Osteocyte (in vitro differentiated cells): ENCODE measurements at regions not wholly inside any gene's neighbourhood (a gene's known extent, or its start where the extent isn't known, plus 50 kb on each side); places are given as distances from the start of the nearest gene placed in this dataset.

Experiments
- DNase-seq: peaks from one replicate; pipeline ENCODE4 v3.0.0; 2021; ENCODE audit warnings: mixed read lengths; ENCODE audit not compliant: unreplicated experiment; ENCODE audit errors: extremely low spot score
- H3K27ac Mint-ChIP-seq: one replicate; pipeline ENCODE4 v1.8.0; 2021; ENCODE audit warnings: mild to moderate bottlenecking, mixed read lengths; ENCODE audit not compliant: unreplicated experiment
- H3K27me3 Mint-ChIP-seq: one replicate; pipeline ENCODE4 v1.8.0; 2021; ENCODE audit warnings: mixed read lengths; ENCODE audit not compliant: unreplicated experiment
- H3K36me3 Mint-ChIP-seq: one replicate; pipeline ENCODE4 v1.8.0; 2021; ENCODE audit warnings: mixed read lengths; ENCODE audit not compliant: unreplicated experiment
- H3K4me1 Mint-ChIP-seq: one replicate; pipeline ENCODE4 v1.8.0; 2021; ENCODE audit warnings: mixed read lengths; ENCODE audit not compliant: unreplicated experiment
- H3K4me3 Mint-ChIP-seq: one replicate; pipeline ENCODE4 v1.8.0; 2021; ENCODE audit warnings: mild to moderate bottlenecking, moderate library complexity, mixed read lengths; ENCODE audit not compliant: unreplicated experiment
- H3K9me3 Mint-ChIP-seq: one replicate; pipeline ENCODE4 v1.8.0; 2021; ENCODE audit warnings: mixed read lengths; ENCODE audit not compliant: unreplicated experiment
- TF ChIP-seq, protein P1 (sequence below): fragments of 200-600 bp; sonication (generic); IDR thresholded peaks from 2 replicates; pipeline ENCODE4 v1.5.0; 2021; ENCODE audit warnings: antibody characterized with exemption, mild to moderate bottlenecking, moderate library complexity

DNA sequence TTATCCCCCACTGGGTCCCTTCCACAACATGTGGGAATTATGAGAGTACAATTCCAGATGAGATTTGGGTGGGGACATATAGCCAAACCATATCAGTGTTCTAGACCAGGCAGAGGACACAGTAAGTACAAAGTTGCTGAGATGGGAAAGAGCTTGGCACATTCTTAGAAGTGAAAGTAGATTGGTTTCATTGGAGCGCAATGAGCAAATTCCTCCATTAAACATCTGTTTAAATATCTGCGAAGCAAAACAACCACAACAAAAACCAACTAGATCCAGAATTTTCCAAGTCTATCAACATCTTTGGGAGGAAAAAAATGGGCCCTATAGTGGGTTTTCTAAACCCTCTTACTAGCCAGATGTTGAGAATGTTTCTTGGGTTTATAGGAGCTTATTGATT is 80.0 kb upstream of the STEAP1B start:
- TF ChIP-seq, protein P1, sequence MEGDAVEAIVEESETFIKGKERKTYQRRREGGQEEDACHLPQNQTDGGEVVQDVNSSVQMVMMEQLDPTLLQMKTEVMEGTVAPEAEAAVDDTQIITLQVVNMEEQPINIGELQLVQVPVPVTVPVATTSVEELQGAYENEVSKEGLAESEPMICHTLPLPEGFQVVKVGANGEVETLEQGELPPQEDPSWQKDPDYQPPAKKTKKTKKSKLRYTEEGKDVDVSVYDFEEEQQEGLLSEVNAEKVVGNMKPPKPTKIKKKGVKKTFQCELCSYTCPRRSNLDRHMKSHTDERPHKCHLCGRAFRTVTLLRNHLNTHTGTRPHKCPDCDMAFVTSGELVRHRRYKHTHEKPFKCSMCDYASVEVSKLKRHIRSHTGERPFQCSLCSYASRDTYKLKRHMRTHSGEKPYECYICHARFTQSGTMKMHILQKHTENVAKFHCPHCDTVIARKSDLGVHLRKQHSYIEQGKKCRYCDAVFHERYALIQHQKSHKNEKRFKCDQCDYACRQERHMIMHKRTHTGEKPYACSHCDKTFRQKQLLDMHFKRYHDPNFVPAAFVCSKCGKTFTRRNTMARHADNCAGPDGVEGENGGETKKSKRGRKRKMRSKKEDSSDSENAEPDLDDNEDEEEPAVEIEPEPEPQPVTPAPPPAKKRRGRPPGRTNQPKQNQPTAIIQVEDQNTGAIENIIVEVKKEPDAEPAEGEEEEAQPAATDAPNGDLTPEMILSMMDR, result no peak
- Mint-ChIP-seq H3K4me3 (no peak overlapping the region), H3K27me3 (no peaks in the 10 kb centered on the region), H3K9me3 (no peaks in the 10 kb centered on the region), H3K27ac (no peak overlapping the region), H3K4me1 (peaks cover 41% of the 10 kb centered on the region), H3K36me3 (no peaks in the 10 kb centered on the region)
- DNase-seq, result no peak

DNA sequence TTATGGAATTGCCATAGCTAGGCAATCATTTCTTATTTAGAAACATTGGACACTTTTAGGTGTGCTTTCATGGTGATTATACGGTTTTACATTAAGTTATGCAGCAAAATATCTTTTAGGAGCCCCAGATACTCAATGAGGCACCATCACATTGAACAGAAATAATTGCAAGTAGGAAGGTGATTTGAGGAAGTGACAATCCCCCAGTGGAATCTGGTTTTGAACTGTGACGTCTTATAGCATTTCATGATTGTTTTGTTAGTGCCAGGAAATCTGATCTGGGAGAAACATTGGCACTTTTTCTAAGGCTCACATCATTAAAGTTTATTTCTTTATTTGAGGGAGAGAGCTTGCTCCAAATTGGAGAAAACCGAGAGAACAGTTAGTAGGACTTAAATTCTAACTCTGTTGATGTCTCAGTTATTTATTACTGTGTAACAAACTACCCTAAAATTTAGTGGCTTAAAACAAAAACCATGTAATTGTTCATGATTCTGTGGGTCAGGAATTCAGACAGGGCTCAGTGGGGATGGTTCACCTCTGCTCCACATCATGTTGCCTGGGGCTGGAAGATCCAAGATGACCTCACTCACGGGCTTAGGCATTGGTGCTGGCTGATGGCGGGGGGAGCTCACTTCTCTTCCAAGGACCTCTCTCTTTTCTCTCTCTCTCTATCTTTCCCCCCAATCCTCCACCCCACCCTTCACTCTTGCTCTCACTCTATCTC is 78.2 kb upstream of the STEAP1B start:
- H3K27me3 Mint-ChIP-seq, result no peaks in the 10 kb centered on the region
- no peak for DNase-seq
- H3K27ac Mint-ChIP-seq, result peak overlapping the region; percentile 83
- TF ChIP-seq, protein P1, result no peak
- no peaks in the 10 kb centered on the region for H3K9me3 Mint-ChIP-seq
- no peak overlapping the region for H3K4me3 Mint-ChIP-seq
- peaks cover 31% of the 10 kb centered on the region for H3K4me1 Mint-ChIP-seq
- H3K36me3 Mint-ChIP-seq, result no peaks in the 10 kb centered on the region

DNA sequence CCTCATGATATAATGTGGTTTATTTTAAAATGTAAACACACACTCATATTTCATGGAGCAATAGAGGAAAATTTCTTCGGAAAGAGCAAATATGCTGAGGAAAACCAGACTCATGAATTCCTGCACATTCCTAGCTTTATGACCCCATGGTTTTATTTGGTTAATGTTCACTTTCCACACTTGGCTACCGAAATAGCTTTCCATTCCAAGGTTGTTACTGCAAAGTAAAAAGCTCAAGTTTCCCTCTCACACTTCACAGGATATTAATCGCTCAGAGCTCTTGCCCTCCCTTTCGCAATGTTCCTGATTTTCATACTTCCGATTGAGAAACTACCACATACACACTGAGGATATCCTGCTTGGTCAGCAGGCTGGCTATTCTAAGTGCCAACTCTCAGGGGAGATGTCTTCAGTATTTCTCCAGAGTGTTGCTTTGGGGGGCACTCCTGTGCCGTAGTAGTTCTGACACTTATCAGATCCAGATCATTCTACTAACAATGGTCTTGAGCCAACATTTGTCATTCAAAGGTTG is 77.5 kb upstream of the STEAP1B start:
- TF ChIP-seq, protein P1, result no peak
- DNase-seq, result no peak
- Mint-ChIP-seq H3K27ac (peak overlapping the region; percentile 83), H3K27me3 (no peaks in the 10 kb centered on the region), H3K36me3 (no peaks in the 10 kb centered on the region), H3K4me1 (peaks cover 31% of the 10 kb centered on the region), H3K4me3 (no peak overlapping the region), H3K9me3 (no peaks in the 10 kb centered on the region)

DNA sequence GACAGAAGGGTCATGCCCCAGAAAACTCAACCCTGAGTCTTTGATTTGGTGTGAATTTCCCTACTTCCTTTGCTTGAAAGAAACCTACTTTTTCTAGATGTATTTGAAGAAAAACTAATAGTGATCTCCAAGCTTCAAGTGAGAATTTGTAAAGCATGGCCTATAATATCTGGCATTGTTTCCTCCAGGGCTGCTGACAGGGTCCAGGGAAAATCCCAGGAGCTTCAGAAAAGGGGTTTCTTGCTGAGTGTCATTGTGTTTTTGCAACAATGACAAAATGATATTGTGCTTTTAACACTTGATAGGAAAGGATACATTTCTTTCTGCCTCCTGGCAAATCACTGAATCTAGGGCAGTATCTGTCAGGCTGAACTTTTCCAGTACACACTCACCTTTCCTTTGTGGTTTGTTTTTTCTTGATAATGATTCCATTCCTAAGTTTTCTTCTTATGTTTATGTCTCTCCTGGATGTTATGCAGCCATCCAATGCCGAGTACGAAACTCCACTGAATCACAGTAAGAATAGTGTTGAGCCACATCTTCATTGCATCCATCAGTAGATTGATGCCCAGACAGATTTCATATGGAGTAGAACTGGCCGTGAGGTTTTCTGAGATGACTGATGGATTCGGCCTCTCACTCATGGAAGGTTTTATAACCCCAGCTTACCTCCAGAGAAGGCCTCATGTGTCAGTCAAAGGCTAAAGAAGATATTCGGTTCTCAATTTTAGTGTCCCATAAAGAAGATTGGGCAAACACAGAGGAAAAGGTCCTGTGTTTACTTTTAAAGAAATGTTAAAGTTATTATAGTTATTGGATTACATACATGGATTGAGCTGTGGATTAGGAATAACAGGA is 76.9 kb upstream of the STEAP1B start:
- Mint-ChIP-seq H3K36me3 (no peaks in the 10 kb centered on the region), H3K4me3 (no peak overlapping the region), H3K27ac (peak overlapping the region; percentile 83), H3K27me3 (no peaks in the 10 kb centered on the region), H3K4me1 (peaks cover 38% of the 10 kb centered on the region), H3K9me3 (no peaks in the 10 kb centered on the region)
- no peak for DNase-seq
- TF ChIP-seq, protein P1, result no peak
